SU-DHL-6 (cell line): ENCODE measurements at regions not wholly inside any gene's neighbourhood (a gene's known extent, or its start where the extent isn't known, plus 50 kb on each side); places are given as distances from the start of the nearest gene placed in this dataset.

ENCODE experiments used
- EZH2phosphoT487 ChIP-seq: fragments of 200-600 bp; sonication (generic), shearing (Covaris generic); conservative IDR thresholded peaks from 2 replicates; pipeline ENCODE4 v1.6.1; 2018; ENCODE audit warnings: mild to moderate bottlenecking, antibody characterized with exemption, low read length, moderate library complexity, mixed read lengths
- TF ChIP-seq, protein P1 (sequence below): fragments of 200-600 bp; sonication (generic); IDR thresholded peaks from one replicate; pipeline ENCODE4 v1.5.1; 2017; ENCODE audit warnings: antibody characterized with exemption, mild to moderate bottlenecking, low read length, moderate library complexity; ENCODE audit not compliant: insufficient read depth, poor library complexity, severe bottlenecking

DNA sequence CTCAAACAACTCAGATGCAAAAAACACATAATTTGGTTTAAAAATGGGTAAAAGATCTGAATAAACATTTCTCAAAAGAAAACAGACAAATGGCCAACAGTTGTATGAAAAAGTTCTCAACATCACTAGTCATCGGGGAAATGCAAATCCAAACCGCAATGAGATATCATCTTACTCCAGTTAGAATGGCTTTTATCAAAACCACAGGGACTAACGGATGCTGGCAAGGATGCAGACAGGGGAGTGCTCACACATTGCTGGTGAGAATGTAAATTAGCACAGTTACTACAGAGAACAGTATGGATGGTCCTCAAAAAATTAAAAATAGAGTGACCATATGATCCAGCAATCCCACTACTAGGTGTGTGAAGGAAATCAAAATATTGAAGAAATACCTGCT, 589.1 kb upstream of the ADAMTS16 start:
- TF ChIP-seq, protein P1, sequence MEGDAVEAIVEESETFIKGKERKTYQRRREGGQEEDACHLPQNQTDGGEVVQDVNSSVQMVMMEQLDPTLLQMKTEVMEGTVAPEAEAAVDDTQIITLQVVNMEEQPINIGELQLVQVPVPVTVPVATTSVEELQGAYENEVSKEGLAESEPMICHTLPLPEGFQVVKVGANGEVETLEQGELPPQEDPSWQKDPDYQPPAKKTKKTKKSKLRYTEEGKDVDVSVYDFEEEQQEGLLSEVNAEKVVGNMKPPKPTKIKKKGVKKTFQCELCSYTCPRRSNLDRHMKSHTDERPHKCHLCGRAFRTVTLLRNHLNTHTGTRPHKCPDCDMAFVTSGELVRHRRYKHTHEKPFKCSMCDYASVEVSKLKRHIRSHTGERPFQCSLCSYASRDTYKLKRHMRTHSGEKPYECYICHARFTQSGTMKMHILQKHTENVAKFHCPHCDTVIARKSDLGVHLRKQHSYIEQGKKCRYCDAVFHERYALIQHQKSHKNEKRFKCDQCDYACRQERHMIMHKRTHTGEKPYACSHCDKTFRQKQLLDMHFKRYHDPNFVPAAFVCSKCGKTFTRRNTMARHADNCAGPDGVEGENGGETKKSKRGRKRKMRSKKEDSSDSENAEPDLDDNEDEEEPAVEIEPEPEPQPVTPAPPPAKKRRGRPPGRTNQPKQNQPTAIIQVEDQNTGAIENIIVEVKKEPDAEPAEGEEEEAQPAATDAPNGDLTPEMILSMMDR = no peak
- no peak for TF ChIP-seq EZH2phosphoT487
